Mucosa of descending colon (tissue), 3 donors: ENCODE measurements at regions not wholly inside any gene's neighbourhood (a gene's known extent, or its start where the extent isn't known, plus 50 kb on each side); places are given as distances from the start of the nearest gene placed in this dataset.

Experiments
- ATAC-seq: fragments of 200-7000 bp; cut with Tn5 transposase; one replicate; pipeline ENCODE4 v1.9.1; 2020; ENCODE audit warnings: mild to moderate bottlenecking, moderate library complexity
- DNase-seq, 3 donors: peaks; one replicate each; pipeline ENCODE4 v3.0.0-alpha.2; 2020
- H3K36me3 ChIP-seq: fragments of 200-600 bp; one replicate; pipeline ENCODE4 v1.8.0; 2021; ENCODE audit warnings: low read depth, mild to moderate bottlenecking
- H3K4me1 ChIP-seq: fragments of 200-600 bp; one replicate; pipeline ENCODE4 v1.8.0; 2021; ENCODE audit warnings: low read depth, mild to moderate bottlenecking
- H3K4me3 ChIP-seq: fragments of 200-600 bp; one replicate; pipeline ENCODE4 v1.8.0; 2021; ENCODE audit warnings: mild to moderate bottlenecking
- H3K9me3 ChIP-seq: fragments of 200-600 bp; one replicate; pipeline ENCODE4 v1.8.0; 2021; ENCODE audit warnings: mild to moderate bottlenecking
- CTCF ChIP-seq: fragments of 200-600 bp; IDR thresholded peaks from one replicate; pipeline ENCODE4 v1.8.0; 2022; ENCODE audit warnings: antibody characterized with exemption, mild to moderate bottlenecking
- intact Hi-C, 2 donors: fragments of 100-400 bp; cut with DNase I in 1 of 2; cut with micrococcal nuclease in 1 of 2; formaldehyde crosslinking; loops; one replicate each; pipeline versions ENCODE4 v1.11.0 to v1.11.1; 2022; cut with DNase I, micrococcal nuclease
- donor health status: DM: no; HTN: no; CAD: no; lungs with moderate emphysema.
- donor health status: DM: no; HTN: no; CAD: no.
- donor health status: DM: no; HTN: yes; CAD: no.

GRCh38 chr6:166058064-166058739, 109.4 kb downstream of the TBXT start:
- H3K4me3 ChIP-seq: no peak overlapping the region
- DNase-seq (no peak), ATAC-seq (no peak)
- TF ChIP-seq CTCF: no peak
- intact Hi-C loops: no loop called here
- no peaks in the 10 kb centered on the region for H3K4me1 ChIP-seq
- H3K36me3 ChIP-seq: no peaks in the 10 kb centered on the region
- peaks cover 11% of the 10 kb centered on the region for H3K9me3 ChIP-seq

- no peaks in the 10 kb centered on the region for H3K4me1 ChIP-seq
- H3K4me3 ChIP-seq: no peak overlapping the region
- H3K9me3 ChIP-seq: peaks cover 19% of the 10 kb centered on the region
- no peak for ATAC-seq
- no peaks in the 10 kb centered on the region for H3K36me3 ChIP-seq
- no peak for DNase-seq
- TF ChIP-seq CTCF: no peak
- intact Hi-C loops: no loop called here
Measured at GRCh38 chr6:166057431-166057830, 110.2 kb downstream of the TBXT start.

GRCh38 chr6:166056637-166057036, 111.0 kb downstream of the TBXT start:
- H3K36me3 ChIP-seq: no peaks in the 10 kb centered on the region
- intact Hi-C loops: no loop called here
- TF ChIP-seq CTCF: no peak
- peaks cover 24% of the 10 kb centered on the region for H3K9me3 ChIP-seq
- no peaks in the 10 kb centered on the region for H3K4me1 ChIP-seq
- DNase-seq: peak in 1 of 3 donors; percentile 9
- no peak overlapping the region for H3K4me3 ChIP-seq
- ATAC-seq: peak; percentile 34

GRCh38 chr6:166055801-166056200, 111.8 kb downstream of the TBXT start:
- no peaks in the 10 kb centered on the region for H3K4me1 ChIP-seq
- no peak for DNase-seq
- peaks cover 24% of the 10 kb centered on the region for H3K9me3 ChIP-seq
- H3K4me3 ChIP-seq: no peak overlapping the region
- no peak for TF ChIP-seq CTCF
- ATAC-seq: no peak
- intact Hi-C loops: no loop called here
- no peaks in the 10 kb centered on the region for H3K36me3 ChIP-seq

- no peak for ATAC-seq
- Histone ChIP-seq H3K4me1 (no peaks in the 10 kb centered on the region), H3K4me3 (no peak overlapping the region), H3K36me3 (no peaks in the 10 kb centered on the region), H3K9me3 (peaks cover 24% of the 10 kb centered on the region)
- TF ChIP-seq CTCF: no peak
- DNase-seq: no peak
- intact Hi-C loops: no loop called here
Measured at GRCh38 chr6:166052837-166053236, 114.8 kb downstream of the TBXT start.

- Histone ChIP-seq H3K9me3 (peaks cover 24% of the 10 kb centered on the region), H3K4me1 (no peaks in the 10 kb centered on the region), H3K36me3 (no peaks in the 10 kb centered on the region), H3K4me3 (no peak overlapping the region)
- no peak for DNase-seq
- ATAC-seq: no peak
- no peak for TF ChIP-seq CTCF
- intact Hi-C loops: no loop called here
Measured at GRCh38 chr6:166050559-166050958, 117.1 kb downstream of the TBXT start.
